Upper lobe of left lung (tissue), 6 donors: ENCODE measurements at regions not wholly inside any gene's neighbourhood (a gene's known extent, or its start where the extent isn't known, plus 50 kb on each side); places are given as distances from the start of the nearest gene placed in this dataset.
"Not testable (repeated sequence)": the region's sequence is repeated elsewhere in the genome, so short reads cannot be mapped to it uniquely, and the experiment has no call there.

ENCODE experiments used
- ATAC-seq, 2 donors: fragments of 200-7000 bp; cut with Tn5 transposase; one replicate each; pipeline ENCODE4 v1.9.1; 2022; ENCODE audit warnings: mild to moderate bottlenecking in 2 of 2, moderate library complexity in 2 of 2; ENCODE audit not compliant: low FRiP score in 2 of 2
- DNase-seq, 2 donors: peaks; one replicate each; pipeline ENCODE4 v3.0.0-alpha.2; 2019 to 2020
- H3K27ac ChIP-seq, 4 donors: fragments of 200-600 bp; sonication (generic); one replicate each; pipeline ENCODE4 v1.5.1; 2016 to 2019
- H3K27me3 ChIP-seq, 4 donors: fragments of 200-600 bp; sonication (generic); one replicate each; pipeline ENCODE4 v1.5.1; 2017 to 2019
- H3K36me3 ChIP-seq, 4 donors: fragments of 200-600 bp; sonication (generic); one replicate each; pipeline ENCODE4 v1.5.1; 2016 to 2019
- H3K4me1 ChIP-seq, 4 donors: fragments of 200-600 bp; sonication (generic); one replicate each; pipeline ENCODE4 v1.5.1; 2018 to 2019
- H3K4me3 ChIP-seq, 4 donors: fragments of 200-600 bp; sonication (generic); one replicate each; pipeline ENCODE4 v1.5.1; 2017 to 2019; ENCODE audit warnings: mild to moderate bottlenecking in 2 of 4, moderate library complexity in 1 of 4
- H3K9me3 ChIP-seq, 4 donors: fragments of 200-600 bp; sonication (generic); one replicate each; pipeline ENCODE4 v1.5.1; 2018 to 2019
- EP300 ChIP-seq, 4 donors: sonication (generic); formaldehyde crosslinking; IDR thresholded peaks; one replicate each; pipeline ENCODE4 v1.5.1; 2017; ENCODE audit warnings: antibody characterized with exemption in 4 of 4, control low read depth in 2 of 4
- POLR2A ChIP-seq, 4 donors: fragments of 450-650 bp; IDR thresholded peaks; one replicate each; pipeline ENCODE4 v1.5.1; 2016 to 2017; ENCODE audit warnings: antibody characterized with exemption in 4 of 4, mild to moderate bottlenecking in 2 of 4
- POLR2AphosphoS5 ChIP-seq, 2 donors: sonication (generic); formaldehyde crosslinking; IDR thresholded peaks; one replicate each; pipeline ENCODE4 v1.5.1; 2017; ENCODE audit warnings: antibody characterized with exemption in 2 of 2
- WGBS, 2 donors: methylation state at CpG; one replicate each; pipeline ENCODE4 v1.1.5; 2017 to 2018; 5-methylcytosine and 5-hydroxymethylcytosine counted together
- TF ChIP-seq, protein P1 (sequence below), 6 experiments: fragments of 450-650 bp in 4 of 6; fragments of 200-600 bp in 2 of 6; sonication (generic) in 2 of 6; IDR thresholded peaks; one replicate each; pipeline ENCODE4 v1.5.1; 2016 to 2019; ENCODE audit warnings: antibody characterized with exemption in 6 of 6
- donor health status: DM: no; HTN: no; CAD: no; lungs with moderate emphysema.
- donor health status: DM: no; HTN: yes; CAD: no; lungs with severe emphysema.

GRCh38 chr14:27833001-27833400 lies 933.6 kb upstream of the FOXG1 start:
- ATAC-seq, H3K27me3 ChIP-seq, H3K4me1 ChIP-seq, H3K4me3 ChIP-seq, H3K36me3 ChIP-seq, DNase-seq, H3K27ac ChIP-seq, H3K9me3 ChIP-seq: not testable (repeated sequence)
- WGBS, 2 donors = 61 to 67% methylated on average over 5 of the region's 5 CpGs

DNA sequence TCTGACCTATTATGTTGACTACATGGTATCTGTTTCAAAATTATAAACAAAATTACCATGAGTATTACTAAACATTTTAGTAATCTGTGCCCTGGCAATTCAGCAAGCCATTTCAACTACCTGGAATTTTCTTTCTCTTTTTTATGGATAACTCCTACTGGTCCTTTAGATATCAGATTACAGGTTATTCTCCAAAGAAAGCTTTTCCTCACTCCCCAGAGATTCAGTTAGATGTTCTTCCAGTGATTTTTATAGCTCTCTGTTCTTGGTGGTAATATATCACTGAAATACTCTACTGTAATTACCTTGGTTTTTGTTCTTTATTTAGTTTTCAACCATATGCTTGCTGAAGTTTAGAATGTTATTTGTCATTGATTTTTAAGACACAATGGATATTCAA lies 930.2 kb upstream of the FOXG1 start:
- no peak for ATAC-seq

DNA sequence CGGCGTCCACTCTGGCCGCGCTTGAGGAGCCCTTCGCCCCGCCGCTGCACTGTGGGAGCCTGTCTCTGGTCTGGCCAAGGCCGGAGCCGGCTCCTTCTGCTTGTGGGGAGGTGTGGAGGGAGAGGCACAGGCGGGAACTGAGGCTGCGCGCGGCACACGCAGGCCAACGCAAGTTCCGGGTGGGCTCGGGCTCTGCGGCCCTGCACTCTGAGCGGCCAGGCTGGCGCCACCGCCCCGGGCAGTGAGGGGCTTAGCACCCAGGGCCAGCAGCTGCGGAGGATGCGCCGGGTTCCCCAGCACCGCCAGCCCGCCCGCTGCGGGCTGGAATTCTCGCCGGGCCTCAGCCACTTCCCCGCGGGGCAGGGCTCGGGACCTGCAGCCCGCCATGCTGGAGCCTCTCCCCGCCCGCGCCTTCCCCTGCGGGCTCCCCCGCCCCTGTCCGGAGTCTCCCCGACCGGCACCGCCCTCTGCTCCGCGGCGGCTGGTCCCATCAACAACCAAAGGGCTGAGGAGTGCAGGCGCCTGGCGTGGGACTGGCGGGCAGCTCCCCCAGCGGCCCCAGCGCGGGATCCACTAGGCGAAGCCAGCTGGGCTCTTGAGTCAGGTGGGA lies 921.2 kb upstream of the FOXG1 start:
- WGBS, 2 donors = 95 to 96% methylated on average over 14 to 51 of the region's 54 CpGs
- H3K36me3 ChIP-seq = no peaks in the 10 kb centered on the region
- no peaks in the 10 kb centered on the region for H3K27me3 ChIP-seq
- peak in 1 of 2 donors; percentile 76 for DNase-seq
- no peak for ATAC-seq
- no peaks in the 10 kb centered on the region for H3K4me1 ChIP-seq
- no peak overlapping the region for H3K27ac ChIP-seq
- TF ChIP-seq EP300 (IDR thresholded peaks at IDR 0.05) (no peak), POLR2A (IDR thresholded peaks at IDR 0.05) (no peak), POLR2AphosphoS5 (IDR thresholded peaks at IDR 0.05) (no peak)
- TF ChIP-seq, protein P1, sequence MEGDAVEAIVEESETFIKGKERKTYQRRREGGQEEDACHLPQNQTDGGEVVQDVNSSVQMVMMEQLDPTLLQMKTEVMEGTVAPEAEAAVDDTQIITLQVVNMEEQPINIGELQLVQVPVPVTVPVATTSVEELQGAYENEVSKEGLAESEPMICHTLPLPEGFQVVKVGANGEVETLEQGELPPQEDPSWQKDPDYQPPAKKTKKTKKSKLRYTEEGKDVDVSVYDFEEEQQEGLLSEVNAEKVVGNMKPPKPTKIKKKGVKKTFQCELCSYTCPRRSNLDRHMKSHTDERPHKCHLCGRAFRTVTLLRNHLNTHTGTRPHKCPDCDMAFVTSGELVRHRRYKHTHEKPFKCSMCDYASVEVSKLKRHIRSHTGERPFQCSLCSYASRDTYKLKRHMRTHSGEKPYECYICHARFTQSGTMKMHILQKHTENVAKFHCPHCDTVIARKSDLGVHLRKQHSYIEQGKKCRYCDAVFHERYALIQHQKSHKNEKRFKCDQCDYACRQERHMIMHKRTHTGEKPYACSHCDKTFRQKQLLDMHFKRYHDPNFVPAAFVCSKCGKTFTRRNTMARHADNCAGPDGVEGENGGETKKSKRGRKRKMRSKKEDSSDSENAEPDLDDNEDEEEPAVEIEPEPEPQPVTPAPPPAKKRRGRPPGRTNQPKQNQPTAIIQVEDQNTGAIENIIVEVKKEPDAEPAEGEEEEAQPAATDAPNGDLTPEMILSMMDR (IDR thresholded peaks at IDR 0.05) = no peak
- H3K9me3 ChIP-seq = peaks cover 0 to 7% (median 0%) of the 10 kb centered on the region in 4 donors
- no peak overlapping the region for H3K4me3 ChIP-seq

More for the DNA sequence above, 930.2 kb upstream of the FOXG1 start:
- H3K4me3 ChIP-seq = no peak overlapping the region
- no peak for TF ChIP-seq POLR2AphosphoS5 (IDR thresholded peaks at IDR 0.05)
- TF ChIP-seq, protein P1 (IDR thresholded peaks at IDR 0.05) = no peak
- no peak for TF ChIP-seq EP300 (IDR thresholded peaks at IDR 0.05)
- TF ChIP-seq POLR2A (IDR thresholded peaks at IDR 0.05) = no peak
- no peaks in the 10 kb centered on the region for H3K27me3 ChIP-seq
- H3K9me3 ChIP-seq = no peaks in the 10 kb centered on the region
- no peaks in the 10 kb centered on the region for H3K4me1 ChIP-seq
- no peaks in the 10 kb centered on the region for H3K36me3 ChIP-seq
- no peak overlapping the region for H3K27ac ChIP-seq
- no peak for DNase-seq

- WGBS, 2 donors = 87 to 89% methylated on average over 7 to 8 of the region's 8 CpGs
- no peak for ATAC-seq
- H3K27ac ChIP-seq = no peak overlapping the region
- no peaks in the 10 kb centered on the region for H3K36me3 ChIP-seq
- H3K9me3 ChIP-seq = peaks cover 0 to 7% (median 0%) of the 10 kb centered on the region in 4 donors
- H3K27me3 ChIP-seq = no peaks in the 10 kb centered on the region
- TF ChIP-seq EP300 (IDR thresholded peaks at IDR 0.05) (no peak), POLR2AphosphoS5 (IDR thresholded peaks at IDR 0.05) (no peak), POLR2A (IDR thresholded peaks at IDR 0.05) (no peak)
- TF ChIP-seq, protein P1 (IDR thresholded peaks at IDR 0.05) = no peak
- DNase-seq = no peak
- H3K4me3 ChIP-seq = no peak overlapping the region
- H3K4me1 ChIP-seq = no peaks in the 10 kb centered on the region
Observed at GRCh38 chr14:27845902-27846301, 920.7 kb upstream of the FOXG1 start.

GRCh38 chr14:27847480-27847879 lies 919.1 kb upstream of the FOXG1 start:
- not testable (repeated sequence) for H3K9me3 ChIP-seq, H3K4me1 ChIP-seq, DNase-seq, H3K4me3 ChIP-seq, H3K27me3 ChIP-seq, H3K27ac ChIP-seq, ATAC-seq, H3K36me3 ChIP-seq
- WGBS, 2 donors = 90 to 95% methylated on average over 1 of the region's 1 CpG

- H3K9me3 ChIP-seq, DNase-seq, H3K27me3 ChIP-seq: not testable (repeated sequence)
Observed at GRCh38 chr14:27849193-27849592, 917.4 kb upstream of the FOXG1 start.

More at GRCh38 chr14:27849193-27849592, 917.4 kb upstream of the FOXG1 start:
- ATAC-seq, H3K36me3 ChIP-seq, H3K27ac ChIP-seq, H3K4me3 ChIP-seq, H3K4me1 ChIP-seq: not testable (repeated sequence)
